H9 (cell line): ENCODE measurements at regions not wholly inside any gene's neighbourhood (a gene's known extent, or its start where the extent isn't known, plus 50 kb on each side); places are given as distances from the start of the nearest gene placed in this dataset.
"Not testable (repeated sequence)": the region's sequence is repeated elsewhere in the genome, so short reads cannot be mapped to it uniquely, and the experiment has no call there.

Source experiments
- DNase-seq: peaks from one replicate; pipeline ENCODE4 v3.0.0-alpha.2; 2017
- H2AFZ ChIP-seq: one replicate; pipeline ENCODE4 v1.6.1; 2013; ENCODE audit warnings: mild to moderate bottlenecking, low read length, control low read depth, moderate library complexity
- H2AK5ac ChIP-seq: 2 replicates; pipeline ENCODE4 v1.6.1; 2013; ENCODE audit warnings: low read length, control low read depth, mixed read lengths; ENCODE audit not compliant: insufficient read length
- H2BK120ac ChIP-seq: one replicate; pipeline ENCODE4 v1.6.1; 2013; ENCODE audit warnings: low read depth, mild to moderate bottlenecking, low read length, control low read depth, inconsistent platforms; ENCODE audit not compliant: poor library complexity, severe bottlenecking
- H2BK12ac ChIP-seq: 2 replicates; pipeline ENCODE4 v1.6.1; 2013; ENCODE audit warnings: low read length, control low read depth, mixed read lengths, low read depth; ENCODE audit not compliant: insufficient read length
- H2BK15ac ChIP-seq: 2 replicates; pipeline ENCODE4 v1.6.1; 2013; ENCODE audit warnings: low read depth, low read length, control low read depth
- H2BK20ac ChIP-seq: one replicate; pipeline ENCODE4 v1.6.1; 2013; ENCODE audit warnings: low read depth, mild to moderate bottlenecking, low read length, control low read depth, inconsistent platforms; ENCODE audit not compliant: poor library complexity, severe bottlenecking
- H2BK5ac ChIP-seq: 2 replicates; pipeline ENCODE4 v1.6.1; 2013; ENCODE audit warnings: low read length, control low read depth, mixed read lengths; ENCODE audit not compliant: insufficient read length
- H3K14ac ChIP-seq: 2 replicates; pipeline ENCODE4 v1.6.1; 2013; ENCODE audit warnings: low read length, control low read depth; ENCODE audit not compliant: insufficient read depth
- H3K18ac ChIP-seq: 2 replicates; pipeline ENCODE4 v1.6.1; 2013; ENCODE audit warnings: low read depth, mild to moderate bottlenecking, mixed read lengths, low read length, control low read depth; ENCODE audit not compliant: insufficient read length
- H3K23ac ChIP-seq: 2 replicates; pipeline ENCODE4 v1.6.1; 2013; ENCODE audit warnings: low read length, control low read depth, mixed read lengths, low read depth; ENCODE audit not compliant: insufficient read length
- H3K23me2 ChIP-seq: 2 replicates; pipeline ENCODE4 v1.6.1; 2013; ENCODE audit warnings: low read depth, mild to moderate bottlenecking, mixed read lengths, low read length, control low read depth; ENCODE audit not compliant: insufficient read length, poor library complexity, severe bottlenecking
- H3K27ac ChIP-seq: 2 replicates; pipeline ENCODE4 v1.5.1; 2013; ENCODE audit warnings: low read length, control low read depth, mixed read lengths, low read depth; ENCODE audit not compliant: insufficient read length
- H3K27me3 ChIP-seq: 2 replicates; pipeline ENCODE4 v1.6.1; 2013; ENCODE audit warnings: low read length, control low read depth, inconsistent platforms; ENCODE audit not compliant: insufficient read depth
- H3K4ac ChIP-seq: 2 replicates; pipeline ENCODE4 v1.6.1; 2013; ENCODE audit warnings: low read depth, mild to moderate bottlenecking, control low read depth, inconsistent platforms, low read length, moderate library complexity
- H3K4me1 ChIP-seq: 2 replicates; pipeline ENCODE4 v1.6.1; 2013; ENCODE audit warnings: low read length, control low read depth, inconsistent platforms; ENCODE audit not compliant: insufficient read depth
- H3K4me2 ChIP-seq: 2 replicates; pipeline ENCODE4 v1.6.1; 2013; ENCODE audit warnings: low read length, control low read depth, mixed read lengths; ENCODE audit not compliant: insufficient read length, insufficient read depth
- H3K56ac ChIP-seq: 2 replicates; pipeline ENCODE4 v1.6.1; 2013; ENCODE audit warnings: low read depth, mild to moderate bottlenecking, mixed read lengths, low read length, control low read depth; ENCODE audit not compliant: insufficient read length
- H3K79me1 ChIP-seq: 2 replicates; pipeline ENCODE4 v1.6.1; 2013; ENCODE audit warnings: low read depth, mild to moderate bottlenecking, moderate library complexity, low read length, control low read depth, inconsistent platforms; ENCODE audit not compliant: insufficient read depth, poor library complexity, severe bottlenecking
- H3K79me2 ChIP-seq: 2 replicates; pipeline ENCODE4 v1.6.1; 2013; ENCODE audit warnings: low read length, control low read depth, inconsistent platforms; ENCODE audit not compliant: insufficient read depth
- H3K9ac ChIP-seq: 2 replicates; pipeline ENCODE4 v1.6.1; 2013; ENCODE audit warnings: low read length, control low read depth, mixed read lengths; ENCODE audit not compliant: insufficient read length; ENCODE audit errors: extremely low read depth
- H3K9me3 ChIP-seq: one replicate; pipeline ENCODE4 v1.6.1; 2013; ENCODE audit warnings: low read depth, low read length, inconsistent platforms; ENCODE audit not compliant: control insufficient read depth
- H3T11ph ChIP-seq: one replicate; pipeline ENCODE4 v1.6.1; 2013; ENCODE audit warnings: mild to moderate bottlenecking, low read length, control low read depth, inconsistent platforms
- H4K20me1 ChIP-seq: one replicate; pipeline ENCODE4 v1.6.1; 2013; ENCODE audit not compliant: control insufficient read depth, insufficient read length, insufficient read depth
- H4K5ac ChIP-seq: 2 replicates; pipeline ENCODE4 v1.6.1; 2013; ENCODE audit warnings: low read depth, mild to moderate bottlenecking, mixed read lengths, low read length, control low read depth; ENCODE audit not compliant: insufficient read length
- H4K8ac ChIP-seq: replicated peaks from 2 replicates; pipeline ENCODE4 v1.6.1; 2013; ENCODE audit warnings: low read length, control low read depth, mixed read lengths, low read depth; ENCODE audit not compliant: insufficient read length
- H4K91ac ChIP-seq: 2 replicates; pipeline ENCODE4 v1.6.1; 2013; ENCODE audit warnings: low read depth, mild to moderate bottlenecking, moderate library complexity, mixed read lengths, low read length, control low read depth; ENCODE audit not compliant: insufficient read length
- H3K27ac Mint-ChIP-seq, 3 experiments: 2 replicates in 2 of 3; 3 replicates in 1 of 3; pipeline ENCODE4 v1.8.0; 2020 to 2021; ENCODE audit warnings: mixed read lengths in 3 of 3, mild to moderate bottlenecking in 1 of 3, moderate library complexity in 1 of 3
- H3K27me3 Mint-ChIP-seq: 2 replicates; pipeline ENCODE4 v1.8.0; 2021; ENCODE audit warnings: low read depth, mild to moderate bottlenecking, moderate library complexity, mixed read lengths
- H3K36me3 Mint-ChIP-seq, 3 experiments: 2 replicates in 2 of 3; 3 replicates in 1 of 3; pipeline ENCODE4 v1.8.0; 2020 to 2021; ENCODE audit warnings: low read depth in 3 of 3, mixed read lengths in 3 of 3; ENCODE audit not compliant: insufficient read depth in 1 of 3
- H3K4me1 Mint-ChIP-seq, 2 experiments: 2 replicates each; pipeline ENCODE4 v1.8.0; 2020; ENCODE audit warnings: mixed read lengths in 2 of 2
- H3K4me3 Mint-ChIP-seq, 2 experiments: 2 replicates in 1 of 2; 3 replicates in 1 of 2; pipeline ENCODE4 v1.8.0; 2020 to 2021; ENCODE audit warnings: mild to moderate bottlenecking in 2 of 2, mixed read lengths in 2 of 2, moderate library complexity in 1 of 2
- H3K9me3 Mint-ChIP-seq, 2 experiments: 2 replicates in 1 of 2; 3 replicates in 1 of 2; pipeline ENCODE4 v1.8.0; 2020; ENCODE audit warnings: mild to moderate bottlenecking in 2 of 2, mixed read lengths in 2 of 2, moderate library complexity in 1 of 2
- WGBS: extraction: QIAGEN DNeasy Blood & Tissue Kit; methylation state at CpG from one replicate; pipeline ENCODE4 v1.1.7; 2013; ENCODE audit warnings: missing lambda C conversion rate, low lambda C conversion rate, mixed read lengths; ENCODE audit not compliant: insufficient read length; ENCODE audit errors: extremely low coverage; 5-methylcytosine and 5-hydroxymethylcytosine counted together

DNA sequence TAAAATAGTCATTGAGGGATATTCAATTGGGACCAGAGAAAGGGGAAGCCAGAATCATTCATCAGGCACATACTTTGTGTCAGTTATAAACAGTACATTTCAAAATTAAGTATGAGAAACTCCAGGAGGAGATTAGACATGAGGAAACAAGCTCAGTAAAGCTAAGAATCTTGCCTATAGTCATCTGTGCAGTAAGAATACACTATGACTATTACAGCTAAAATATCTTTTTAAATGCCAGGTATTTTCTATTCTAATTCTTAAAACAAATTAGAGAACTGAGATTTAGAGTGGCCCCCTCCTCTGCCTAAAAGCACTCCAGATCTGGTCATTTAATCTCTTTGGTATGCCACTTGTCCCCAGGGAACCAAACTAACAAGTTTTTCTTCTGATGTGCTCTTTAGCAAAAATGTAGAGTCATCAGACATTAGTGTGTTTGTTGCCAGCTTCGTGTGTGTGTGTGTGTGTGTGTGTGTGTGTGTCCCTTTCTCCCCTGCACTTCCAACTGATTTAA, 541.1 kb downstream of the TTLL7 start:
- not testable (repeated sequence) for H3K27me3 Mint-ChIP-seq, H3K4ac ChIP-seq, DNase-seq, H3K23ac ChIP-seq, H2AFZ ChIP-seq, H3K27ac Mint-ChIP-seq, H2BK20ac ChIP-seq, H3K9me3 ChIP-seq, H2BK15ac ChIP-seq, H3K36me3 Mint-ChIP-seq, H3K27me3 ChIP-seq, H3K9ac ChIP-seq, H3K4me2 ChIP-seq, H2BK5ac ChIP-seq, H2AK5ac ChIP-seq, H2BK120ac ChIP-seq, H4K8ac ChIP-seq, H3K79me2 ChIP-seq, H4K5ac ChIP-seq, H3K4me3 Mint-ChIP-seq, H3K56ac ChIP-seq, H3K14ac ChIP-seq, H3K9me3 Mint-ChIP-seq, H3K4me1 ChIP-seq, H3K27ac ChIP-seq, H3K79me1 ChIP-seq, H2BK12ac ChIP-seq, H3K23me2 ChIP-seq, H3K4me1 Mint-ChIP-seq, H4K91ac ChIP-seq, H4K20me1 ChIP-seq, H3K18ac ChIP-seq, H3T11ph ChIP-seq
- WGBS = no CpG with 5 or more reads among the region's 1 CpG

DNA sequence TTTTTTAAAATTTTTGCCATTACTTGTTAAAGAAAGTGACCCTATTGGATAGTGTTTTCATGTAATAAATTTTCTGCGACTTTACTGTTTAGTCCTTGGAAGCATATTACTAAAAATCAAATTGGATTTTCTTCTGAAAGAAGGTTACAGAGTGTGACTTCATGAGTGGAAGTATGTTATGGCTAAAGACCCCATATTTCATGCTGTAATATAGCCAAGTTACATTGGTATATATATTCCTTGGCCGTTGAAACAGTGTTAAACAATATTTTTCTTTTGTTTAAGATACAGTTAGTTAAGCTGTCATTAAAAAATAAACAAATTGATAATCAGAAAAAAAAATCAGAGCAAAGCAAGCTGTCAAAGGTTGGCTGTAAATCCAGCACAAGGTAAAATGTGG, 541.7 kb downstream of the TTLL7 start:
- H3K27me3 ChIP-seq, H4K91ac ChIP-seq, H3K9me3 Mint-ChIP-seq, H4K8ac ChIP-seq, H3K4ac ChIP-seq, H2BK15ac ChIP-seq, H3K4me1 Mint-ChIP-seq, H3K27me3 Mint-ChIP-seq, H4K5ac ChIP-seq, H3K4me2 ChIP-seq, H3K36me3 Mint-ChIP-seq, H3K9ac ChIP-seq, H3T11ph ChIP-seq, H2BK120ac ChIP-seq, H2AFZ ChIP-seq, H3K14ac ChIP-seq, H3K79me1 ChIP-seq, H3K4me1 ChIP-seq, H3K23ac ChIP-seq, DNase-seq, H3K18ac ChIP-seq, H3K4me3 Mint-ChIP-seq, H3K79me2 ChIP-seq, H4K20me1 ChIP-seq, H3K27ac Mint-ChIP-seq, H3K56ac ChIP-seq, H2AK5ac ChIP-seq, H3K23me2 ChIP-seq, H2BK12ac ChIP-seq, H2BK5ac ChIP-seq, H3K27ac ChIP-seq, H2BK20ac ChIP-seq, H3K9me3 ChIP-seq: not testable (repeated sequence)
- WGBS = no CpG with 5 or more reads among the region's 2 CpGs
